ENCODE measurements at regions not wholly inside any gene's neighbourhood (a gene's known extent, or its start where the extent isn't known, plus 50 kb on each side); places are given as distances from the start of the nearest gene placed in this dataset.

GRCh38 chr9:107907715-107908114 is 418.1 kb upstream of the KLF4 start:
- POLR2A ChIA-PET: no interaction called here
- FAIRE-seq: no peak

More at GRCh38 chr9:107907715-107908114, 418.1 kb upstream of the KLF4 start:
- DNase-seq (ENCODE audit: low spot score) (no peak), ATAC-seq (no peak)
- no peaks in the 10 kb centered on the region for H3K79me2 ChIP-seq (ENCODE audit: insufficient read depth, low read length)
- no peaks in the 10 kb centered on the region for H4K20me1 ChIP-seq (ENCODE audit: insufficient read depth, low read length)
- 0% methylated on average over 1 of the region's 1 CpG for WGBS (ENCODE audit: low lambda C conversion rate)
- no TSS peak for BruUV-seq (replicated peaks)
- no peak overlapping the region for H3K27ac ChIP-seq (ENCODE audit: extremely low read length, insufficient read depth, low read length)
- H3K9ac ChIP-seq (ENCODE audit: insufficient read depth, low read depth, low read length): no peak overlapping the region
- no peaks in the 10 kb centered on the region for H3K9me3 ChIP-seq (ENCODE audit: low read length)
- intact Hi-C loops (cut with micrococcal nuclease; ENCODE audit: unreplicated experiment): no loop called here
- no peaks in the 10 kb centered on the region for H3K36me3 ChIP-seq (replicated peaks in 1 of 2; ENCODE audit: control insufficient read depth in 1 of 2, insufficient read depth in 2 of 2, low read length in 2 of 2)
- CTCF ChIA-PET (ENCODE audit: low intra/inter-chr PET ratio, low total read pairs): no interaction called here
- no peaks in the 10 kb centered on the region for H3K27me3 ChIP-seq (ENCODE audit: control insufficient read depth in 1 of 2, insufficient read depth in 2 of 2, low read length in 2 of 2)
- H2AFZ ChIP-seq (ENCODE audit: low read length): no peak overlapping the region
- TF ChIP-seq, protein P1, sequence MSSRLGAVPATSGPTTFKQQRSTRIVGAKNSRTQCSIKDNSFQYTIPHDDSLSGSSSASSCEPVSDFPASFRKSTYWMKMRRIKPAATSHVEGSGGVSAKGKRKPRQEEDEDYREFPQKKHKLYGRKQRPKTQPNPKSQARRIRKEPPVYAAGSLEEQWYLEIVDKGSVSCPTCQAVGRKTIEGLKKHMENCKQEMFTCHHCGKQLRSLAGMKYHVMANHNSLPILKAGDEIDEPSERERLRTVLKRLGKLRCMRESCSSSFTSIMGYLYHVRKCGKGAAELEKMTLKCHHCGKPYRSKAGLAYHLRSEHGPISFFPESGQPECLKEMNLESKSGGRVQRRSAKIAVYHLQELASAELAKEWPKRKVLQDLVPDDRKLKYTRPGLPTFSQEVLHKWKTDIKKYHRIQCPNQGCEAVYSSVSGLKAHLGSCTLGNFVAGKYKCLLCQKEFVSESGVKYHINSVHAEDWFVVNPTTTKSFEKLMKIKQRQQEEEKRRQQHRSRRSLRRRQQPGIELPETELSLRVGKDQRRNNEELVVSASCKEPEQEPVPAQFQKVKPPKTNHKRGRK (CRISPR knock-in tag; IDR thresholded peaks at IDR 0.05): no peak
- TF ChIP-seq MXD4 (CRISPR knock-in tag; IDR thresholded peaks at IDR 0.05) (no peak), HCFC1 (IDR thresholded peaks at IDR 0.05; ENCODE audit: low read depth, low read length) (no peak), SNAPC4 (CRISPR knock-in tag; IDR thresholded peaks at IDR 0.05) (no peak), AGO1 (IDR thresholded peaks at IDR 0.05; ENCODE audit: low read depth, low read length, poor library complexity, severe bottlenecking) (no peak)
- in situ Hi-C loops (cut with HindIII; ENCODE audit: extremely low pct_ligation_motif_present, low pct_unique_long_range_greater_than_20kb): no loop called here
- H3K4me1 ChIP-seq (ENCODE audit: insufficient read depth, low read length): no peaks in the 10 kb centered on the region
- H3K4me2 ChIP-seq (ENCODE audit: low read depth, low read length): no peak overlapping the region
- no peak overlapping the region for H3K4me3 ChIP-seq (replicated peaks in 1 of 3; ENCODE audit: insufficient read depth in 1 of 3, low read depth in 2 of 3, low read length in 3 of 3)

Measured in HepG2 (cell line).